GM12878 (cell line): ENCODE measurements at regions not wholly inside any gene's neighbourhood (a gene's known extent, or its start where the extent isn't known, plus 50 kb on each side); places are given as distances from the start of the nearest gene placed in this dataset.

Experiments used
- ATAC-seq: fragments of 200-7000 bp; cut with Tn5 transposase; 3 replicates; pipeline ENCODE4 v1.9.1; 2020; ENCODE audit warnings: mild to moderate bottlenecking, moderate library complexity
- BruUV-seq: library from RNA; stranded (reverse); fragments of 400-500 nt; replicated peaks from 2 replicates; lab custom pipeline; 2021; lab: Mats Ljungman, UMichigan
- CTCF ChIA-PET: fragments of 300-600 bp; sonication (Branson Sonifier 250); formaldehyde crosslinking; extraction: SDS; loops from one replicate; lab custom pipeline; 2021; ENCODE audit warnings: inconsistent platforms; lab: Yijun Ruan, JAX
- POLR2A ChIA-PET: fragments of 350-600 bp; formaldehyde crosslinking; extraction: SDS; loops from one replicate; lab custom pipeline; 2021; ENCODE audit warnings: inconsistent platforms; lab: Charles Lee
- RAD21 ChIA-PET: fragments of 300-600 bp; sonication (Branson Sonifier 250); formaldehyde crosslinking; loops from one replicate; lab custom pipeline; 2023; ENCODE audit warnings: antibody characterized with exemption; ENCODE audit not compliant: unreplicated experiment; lab: Charles Lee
- SMC1A ChIA-PET: fragments of 300-600 bp; sonication (Branson Sonifier 250); formaldehyde crosslinking; loops from one replicate; lab custom pipeline; 2023; ENCODE audit not compliant: unreplicated experiment, uncharacterized antibody; lab: Charles Lee
- DNase-seq: peaks from one replicate; pipeline ENCODE4 v3.0.0-alpha.2; 2011; ENCODE audit warnings: low read depth, low spot score
- FAIRE-seq: peaks from 3 replicates; lab custom pipeline; 2011; peaks lifted over from hg19 to GRCh38; lab: Jason Lieb, UNC
- H2AFZ ChIP-seq: 2 replicates; pipeline ENCODE4 v1.6.0; 2011; ENCODE audit warnings: low read depth, low read length, control low read depth; ENCODE audit not compliant: control insufficient read depth
- H3K27ac ChIP-seq: 2 replicates; pipeline ENCODE4 v1.5.1; 2011; ENCODE audit warnings: control low read depth; ENCODE audit not compliant: control insufficient read depth, insufficient read depth
- H3K27me3 ChIP-seq, 2 experiments: replicated peaks in 1 of 2; 2 replicates each; pipeline versions ENCODE4 v1.6.0 to v1.6.1; 2011; ENCODE audit warnings: low read length in 1 of 2; ENCODE audit not compliant: control insufficient read depth in 2 of 2, insufficient read depth in 2 of 2
- H3K36me3 ChIP-seq, 2 experiments: 2 replicates each; pipeline ENCODE4 v1.5.1; 2011; ENCODE audit warnings: low read length in 1 of 2; ENCODE audit not compliant: control insufficient read depth in 2 of 2, insufficient read depth in 2 of 2
- H3K4me1 ChIP-seq: 2 replicates; pipeline ENCODE4 v1.6.1; 2011; ENCODE audit warnings: mild to moderate bottlenecking, low read length, moderate library complexity, mixed read lengths; ENCODE audit not compliant: control insufficient read depth, insufficient read depth
- H3K4me2 ChIP-seq: 2 replicates; pipeline ENCODE4 v1.6.0; 2011; ENCODE audit warnings: control low read depth; ENCODE audit not compliant: control insufficient read depth, insufficient read depth
- H3K4me3 ChIP-seq: fragments of 200-600 bp; sonication (generic); 2 replicates; pipeline ENCODE4 v1.5.1; 2016
- H3K79me2 ChIP-seq: 2 replicates; pipeline ENCODE4 v1.6.0; 2011; ENCODE audit warnings: low read length; ENCODE audit not compliant: control insufficient read depth, insufficient read depth
- H3K9ac ChIP-seq: 2 replicates; pipeline ENCODE4 v1.8.0; 2011; ENCODE audit warnings: low read length, control low read depth, mixed read lengths; ENCODE audit not compliant: control insufficient read depth, insufficient read depth
- H3K9me3 ChIP-seq: replicated peaks from 3 replicates; pipeline ENCODE4 v1.5.1; 2011; ENCODE audit warnings: mild to moderate bottlenecking, low read length; ENCODE audit not compliant: control insufficient read depth, insufficient read depth
- H4K20me1 ChIP-seq: 2 replicates; pipeline ENCODE4 v1.6.0; 2011; ENCODE audit not compliant: control insufficient read depth, insufficient read depth
- CEBPB ChIP-seq, 2 experiments: fragments of 150-350 bp in 1 of 2; IDR thresholded peaks; 2 replicates each; pipeline ENCODE4 v1.6.1; 2012 to 2014; ENCODE audit warnings: low read depth in 2 of 2, low read length in 2 of 2, borderline replicate concordance in 1 of 2, inconsistent platforms in 1 of 2
- CHD1 ChIP-seq: IDR thresholded peaks from 2 replicates; pipeline ENCODE4 v1.6.1; 2012; ENCODE audit warnings: low read depth, low read length, improper control_type of control experiment
- IKZF1 ChIP-seq: fragments of 450-650 bp; conservative IDR thresholded peaks from 2 replicates; pipeline ENCODE4 v1.6.1; 2017; ENCODE audit warnings: antibody characterized with exemption, mild to moderate bottlenecking
- IKZF2 ChIP-seq, 2 experiments: fragments of 450-650 bp; IDR thresholded peaks; 2 replicates each; pipeline ENCODE4 v1.6.1; 2017; ENCODE audit warnings: mild to moderate bottlenecking in 2 of 2, moderate library complexity in 2 of 2
- MLLT1 ChIP-seq: fragments of 450-650 bp; IDR thresholded peaks from 2 replicates; pipeline ENCODE4 v1.6.1; 2016; ENCODE audit warnings: mild to moderate bottlenecking
- NFIC ChIP-seq: IDR thresholded peaks from 2 replicates; pipeline ENCODE4 v1.6.1; 2012; ENCODE audit warnings: low read depth, mild to moderate bottlenecking, inconsistent platforms, low read length, moderate library complexity
- NR2C2 ChIP-seq: IDR thresholded peaks from 2 replicates; pipeline ENCODE4 v1.6.1; 2011; ENCODE audit warnings: borderline replicate concordance, low read depth; ENCODE audit not compliant: control insufficient read depth, insufficient read length
- NR2F1 ChIP-seq: fragments of 450-650 bp; conservative IDR thresholded peaks from 2 replicates; pipeline ENCODE4 v1.6.1; 2017; ENCODE audit warnings: mild to moderate bottlenecking
- RAD51 ChIP-seq: fragments of 450-650 bp; IDR thresholded peaks from 2 replicates; pipeline ENCODE4 v1.6.1; 2016; ENCODE audit warnings: moderate library complexity, mild to moderate bottlenecking, inconsistent platforms
- TCF7 ChIP-seq: IDR thresholded peaks from 2 replicates; pipeline ENCODE4 v1.6.1; 2014; ENCODE audit warnings: antibody characterized with exemption, borderline replicate concordance
- USF2 ChIP-seq: IDR thresholded peaks from 2 replicates; pipeline ENCODE4 v1.6.1; 2011; ENCODE audit warnings: low read depth, low read length, improper control_type of control experiment, borderline replicate concordance
- YBX1 ChIP-seq: fragments of 450-650 bp; IDR thresholded peaks from 2 replicates; pipeline ENCODE4 v1.6.1; 2016; ENCODE audit warnings: antibody characterized with exemption
- ZNF207 ChIP-seq: fragments of 450-650 bp; IDR thresholded peaks from 2 replicates; pipeline ENCODE4 v1.6.1; 2014; ENCODE audit warnings: antibody characterized with exemption, mild to moderate bottlenecking, borderline replicate concordance
- WGBS: methylation state at CpG from one replicate; pipeline ENCODE4 v1.1.6; 2016; ENCODE audit warnings: low lambda C conversion rate; ENCODE audit not compliant: insufficient replicate concordance, insufficient coverage; ENCODE audit errors: missing lambda C conversion rate; 5-methylcytosine and 5-hydroxymethylcytosine counted together
- in situ Hi-C: fragments of 300-500 bp; cut with MboI; formaldehyde crosslinking; loops from 9 replicates; pipeline ENCODE4 v1.14.3; 2018; ENCODE audit warnings: mixed read lengths
- intact Hi-C: fragments of 100-400 bp; cut with micrococcal nuclease; formaldehyde crosslinking; loops from one replicate; pipeline ENCODE4 v1.14.2; 2022; ENCODE audit not compliant: unreplicated experiment

- H3K9ac ChIP-seq: peak overlapping the region; percentile 85
- SMC1A ChIA-PET: interaction anchor here (0.7 to 1.7 kb wide), 3 partner anchors 34 to 136 kb away, joined by 3 to 5 read pairs (median 3); no protein-coding TSS in a partner anchor
- no TSS peak for BruUV-seq
- H3K9me3 ChIP-seq: no peaks in the 10 kb centered on the region
- peaks cover 49% of the 10 kb centered on the region for H3K79me2 ChIP-seq
- ATAC-seq (no peak), FAIRE-seq (no peak), DNase-seq (no peak)
- POLR2A ChIA-PET: interaction anchor here (0.7 to 2.2 kb wide), 5 partner anchors 7 to 423 kb away, joined by 3 to 6 read pairs (median 4); no protein-coding TSS in a partner anchor
- peaks cover 41% of the 10 kb centered on the region for H3K4me1 ChIP-seq
- CTCF ChIA-PET: interaction anchor here (0.7 to 2.3 kb wide), 3 partner anchors 31 to 136 kb away, joined by 3 to 10 read pairs (median 5); no protein-coding TSS in a partner anchor
- 97% methylated on average over 4 of the region's 4 CpGs for WGBS
- H3K36me3 ChIP-seq: no peaks in the 10 kb centered on the region
- RAD21 ChIA-PET: interaction anchor here (0.5 to 3.3 kb wide), 5 partner anchors 8 to 280 kb away, joined by 3 to 24 read pairs (median 3); no protein-coding TSS in a partner anchor
- intact Hi-C loops (loop anchor here (5.0 kb wide), 1 partner anchor 137 kb away; no protein-coding TSS in a partner anchor), in situ Hi-C loops (no loop called here)
- H3K27me3 ChIP-seq: no peaks in the 10 kb centered on the region
- no peak overlapping the region for H2AFZ ChIP-seq
- peak overlapping the region; percentile 97 for H3K27ac ChIP-seq
- no peaks in the 10 kb centered on the region for H4K20me1 ChIP-seq
- TF ChIP-seq ZNF207 (no peak), NFIC (no peak), CEBPB (IDR thresholded peaks at IDR 0.05; ENCODE audit: borderline replicate concordance in 1 of 2, low read depth in 2 of 2, low read length in 2 of 2) (no peak), USF2 (no peak), MLLT1 (0 out of 2 replicates have a peak, but pooled peaks have one; percentile 14), IKZF2 (IDR thresholded peaks at IDR 0.05) (0 out of 4 replicates have a peak, but pooled peaks of 1 of the 2 experiments have one; percentile 26), CHD1 (no peak), TCF7 (no peak), NR2F1 (no peak), NR2C2 (no peak), IKZF1 (no peak), RAD51 (no peak), YBX1 (no peak)
- H3K4me3 ChIP-seq: peak overlapping the region; percentile 82
- peak overlapping the region; percentile 88 for H3K4me2 ChIP-seq
These were observed 60.3 kb downstream of the UTRN start for GRCh38 chr6:144345451-144345850.
